ENCODE measurements at regions not wholly inside any gene's neighbourhood (a gene's known extent, or its start where the extent isn't known, plus 50 kb on each side); places are given as distances from the start of the nearest gene placed in this dataset.

DNA sequence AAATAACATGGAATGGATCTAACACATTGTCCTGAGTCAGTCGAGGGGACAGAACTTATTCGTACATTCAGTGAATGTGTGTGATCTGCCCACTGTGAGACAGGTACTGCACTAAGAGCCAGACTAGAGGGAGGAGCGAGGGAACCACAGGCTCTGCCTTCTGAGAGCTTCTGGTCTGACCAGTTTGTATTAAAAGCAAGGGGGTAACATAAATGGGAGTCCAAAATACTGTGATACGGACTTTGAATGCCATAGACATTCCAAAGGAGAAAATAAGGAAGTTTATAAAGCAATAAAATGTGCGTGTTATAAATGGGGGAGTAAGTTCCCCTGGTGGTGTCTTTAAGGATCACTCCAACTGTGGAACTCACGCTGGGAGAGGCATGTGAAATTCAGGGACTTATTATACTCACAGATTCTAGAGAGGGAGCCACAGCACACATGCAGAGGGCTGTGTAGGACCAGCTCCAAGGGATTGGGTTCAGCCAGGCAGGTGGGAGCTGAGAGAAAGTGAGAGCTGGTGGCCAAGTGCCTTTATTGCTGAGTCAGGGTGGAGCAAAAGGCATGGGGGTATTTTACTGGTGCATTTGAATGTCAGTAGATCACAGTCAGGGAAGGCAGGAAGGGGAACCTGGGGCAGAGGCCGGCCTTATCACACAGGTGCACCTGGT is 186.5 kb upstream of the WWC1 start:
- no peak overlapping the region for H3K9ac ChIP-seq (ENCODE audit: low read length)
- H3K27ac ChIP-seq (ENCODE audit: low read length) = no peak overlapping the region
- no peaks in the 10 kb centered on the region for H4K20me1 ChIP-seq (ENCODE audit: insufficient read depth)
- H3K4me3 ChIP-seq (ENCODE audit: low read length) = no peak overlapping the region
- H3K4me2 ChIP-seq (ENCODE audit: low read length) = no peak overlapping the region
- H3K9me3 ChIP-seq (ENCODE audit: low read length) = no peaks in the 10 kb centered on the region
- H3F3A ChIP-seq (ENCODE audit: insufficient read depth, low read length, poor library complexity, severe bottlenecking) = no peaks in the 10 kb centered on the region
- H3K27me3 ChIP-seq (ENCODE audit: insufficient read depth, low read depth, low read length) = no peaks in the 10 kb centered on the region
- H3K79me2 ChIP-seq (replicated peaks; ENCODE audit: insufficient read depth, low read length) = no peaks in the 10 kb centered on the region
- no peaks in the 10 kb centered on the region for H3K36me3 ChIP-seq (ENCODE audit: insufficient read depth, low read length)
- no peak overlapping the region for H2AFZ ChIP-seq (ENCODE audit: low read depth, low read length)
- no peaks in the 10 kb centered on the region for H3K9me2 ChIP-seq (ENCODE audit: insufficient read depth, low read length)
- TF ChIP-seq, protein P1, sequence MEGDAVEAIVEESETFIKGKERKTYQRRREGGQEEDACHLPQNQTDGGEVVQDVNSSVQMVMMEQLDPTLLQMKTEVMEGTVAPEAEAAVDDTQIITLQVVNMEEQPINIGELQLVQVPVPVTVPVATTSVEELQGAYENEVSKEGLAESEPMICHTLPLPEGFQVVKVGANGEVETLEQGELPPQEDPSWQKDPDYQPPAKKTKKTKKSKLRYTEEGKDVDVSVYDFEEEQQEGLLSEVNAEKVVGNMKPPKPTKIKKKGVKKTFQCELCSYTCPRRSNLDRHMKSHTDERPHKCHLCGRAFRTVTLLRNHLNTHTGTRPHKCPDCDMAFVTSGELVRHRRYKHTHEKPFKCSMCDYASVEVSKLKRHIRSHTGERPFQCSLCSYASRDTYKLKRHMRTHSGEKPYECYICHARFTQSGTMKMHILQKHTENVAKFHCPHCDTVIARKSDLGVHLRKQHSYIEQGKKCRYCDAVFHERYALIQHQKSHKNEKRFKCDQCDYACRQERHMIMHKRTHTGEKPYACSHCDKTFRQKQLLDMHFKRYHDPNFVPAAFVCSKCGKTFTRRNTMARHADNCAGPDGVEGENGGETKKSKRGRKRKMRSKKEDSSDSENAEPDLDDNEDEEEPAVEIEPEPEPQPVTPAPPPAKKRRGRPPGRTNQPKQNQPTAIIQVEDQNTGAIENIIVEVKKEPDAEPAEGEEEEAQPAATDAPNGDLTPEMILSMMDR (IDR thresholded peaks at IDR 0.05; ENCODE audit: poor library complexity, severe bottlenecking) = peak; percentile 23
- no peak for TF ChIP-seq SMC3 (conservative IDR thresholded peaks at IDR 0.05; ENCODE audit: poor library complexity)

DNA sequence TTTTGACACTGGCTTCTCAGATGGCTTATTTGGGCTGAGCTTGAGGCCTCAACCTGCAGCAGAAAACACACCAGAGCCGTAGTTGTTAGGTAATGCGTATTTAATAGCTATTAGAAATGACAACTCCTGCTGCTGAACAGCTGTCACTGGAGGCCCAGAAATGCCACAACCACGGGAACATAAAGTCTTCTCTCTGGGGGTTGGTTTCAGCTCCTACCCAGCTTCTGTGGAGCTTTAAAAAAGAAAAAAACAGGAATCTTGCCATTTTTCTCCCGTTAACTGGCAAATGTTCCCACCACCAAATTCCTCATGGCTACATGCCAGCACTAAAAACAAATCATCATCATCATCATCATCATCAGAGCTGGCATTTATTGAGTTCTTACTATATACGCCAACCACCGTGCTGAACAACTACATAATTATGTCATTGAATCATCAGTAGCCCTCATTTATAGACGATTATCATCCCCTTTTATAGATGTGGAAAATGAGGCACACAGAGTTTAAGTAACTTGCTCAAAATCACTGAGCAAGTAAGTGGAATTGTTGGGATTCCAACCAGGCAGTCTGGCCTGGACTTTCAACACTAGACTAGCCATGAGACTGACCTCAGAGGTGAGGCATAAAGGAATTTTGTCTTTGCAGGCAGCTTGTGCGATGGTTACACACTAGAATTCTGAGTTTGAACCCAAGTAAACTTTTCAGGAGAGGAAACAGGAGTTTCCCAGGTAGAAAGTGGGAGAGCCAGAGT is 185.3 kb upstream of the WWC1 start:
- Histone ChIP-seq H3K27ac (ENCODE audit: low read length) (no peak overlapping the region), H3K9me2 (ENCODE audit: insufficient read depth, low read length) (no peaks in the 10 kb centered on the region), H3K9me3 (ENCODE audit: low read length) (no peaks in the 10 kb centered on the region), H3K36me3 (ENCODE audit: insufficient read depth, low read length) (no peaks in the 10 kb centered on the region), H3F3A (ENCODE audit: insufficient read depth, low read length, poor library complexity, severe bottlenecking) (no peaks in the 10 kb centered on the region), H3K9ac (ENCODE audit: low read length) (no peak overlapping the region), H3K79me2 (replicated peaks; ENCODE audit: insufficient read depth, low read length) (no peaks in the 10 kb centered on the region), H3K4me3 (ENCODE audit: low read length) (peak overlapping the region; percentile 19), H3K4me2 (ENCODE audit: low read length) (peak overlapping the region; percentile 65), H3K27me3 (ENCODE audit: insufficient read depth, low read depth, low read length) (no peaks in the 10 kb centered on the region), H2AFZ (ENCODE audit: low read depth, low read length) (no peak overlapping the region), H4K20me1 (ENCODE audit: insufficient read depth) (no peaks in the 10 kb centered on the region)
- TF ChIP-seq EP300 (conservative IDR thresholded peaks at IDR 0.05; ENCODE audit: poor library complexity, severe bottlenecking) (peak; percentile 75), POLR2AphosphoS5 (IDR thresholded peaks at IDR 0.05) (peak; percentile 87), RAD21 (conservative IDR thresholded peaks at IDR 0.05) (no peak)

DNA sequence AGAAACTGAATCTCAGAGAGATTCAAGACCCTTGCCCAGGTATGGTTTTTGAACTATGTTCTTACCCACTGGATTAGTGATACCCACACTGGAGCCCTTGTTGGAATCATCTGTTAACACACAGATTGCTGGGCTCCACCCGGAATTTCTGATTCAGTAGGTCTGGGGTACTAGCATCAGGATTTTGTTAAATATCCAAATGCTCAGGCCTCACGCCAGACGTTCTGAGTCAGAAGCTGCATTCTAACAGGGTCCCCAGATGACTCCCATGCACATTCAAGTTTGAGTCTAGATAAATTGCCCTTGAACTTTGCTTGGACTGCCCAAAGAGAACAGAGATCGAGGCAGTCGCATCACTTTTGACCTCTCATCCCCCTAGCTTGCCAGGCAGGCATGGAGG is 182.0 kb upstream of the WWC1 start:
- no peak overlapping the region for H3K9ac ChIP-seq (ENCODE audit: low read length)
- H3K9me2 ChIP-seq (ENCODE audit: insufficient read depth, low read length) = no peaks in the 10 kb centered on the region
- H3K79me2 ChIP-seq (replicated peaks; ENCODE audit: insufficient read depth, low read length) = no peaks in the 10 kb centered on the region
- H2AFZ ChIP-seq (ENCODE audit: low read depth, low read length) = no peak overlapping the region
- H3K27me3 ChIP-seq (ENCODE audit: insufficient read depth, low read depth, low read length) = no peaks in the 10 kb centered on the region
- H3K4me2 ChIP-seq (ENCODE audit: low read length) = no peak overlapping the region
- TF ChIP-seq, protein P1 (IDR thresholded peaks at IDR 0.05; ENCODE audit: poor library complexity, severe bottlenecking) = no peak
- TF ChIP-seq MXI1 (conservative IDR thresholded peaks at IDR 0.05; ENCODE audit: poor library complexity, severe bottlenecking) = no peak
- no peak for TF ChIP-seq EP300 (conservative IDR thresholded peaks at IDR 0.05; ENCODE audit: poor library complexity, severe bottlenecking)
- TF ChIP-seq, protein P2, sequence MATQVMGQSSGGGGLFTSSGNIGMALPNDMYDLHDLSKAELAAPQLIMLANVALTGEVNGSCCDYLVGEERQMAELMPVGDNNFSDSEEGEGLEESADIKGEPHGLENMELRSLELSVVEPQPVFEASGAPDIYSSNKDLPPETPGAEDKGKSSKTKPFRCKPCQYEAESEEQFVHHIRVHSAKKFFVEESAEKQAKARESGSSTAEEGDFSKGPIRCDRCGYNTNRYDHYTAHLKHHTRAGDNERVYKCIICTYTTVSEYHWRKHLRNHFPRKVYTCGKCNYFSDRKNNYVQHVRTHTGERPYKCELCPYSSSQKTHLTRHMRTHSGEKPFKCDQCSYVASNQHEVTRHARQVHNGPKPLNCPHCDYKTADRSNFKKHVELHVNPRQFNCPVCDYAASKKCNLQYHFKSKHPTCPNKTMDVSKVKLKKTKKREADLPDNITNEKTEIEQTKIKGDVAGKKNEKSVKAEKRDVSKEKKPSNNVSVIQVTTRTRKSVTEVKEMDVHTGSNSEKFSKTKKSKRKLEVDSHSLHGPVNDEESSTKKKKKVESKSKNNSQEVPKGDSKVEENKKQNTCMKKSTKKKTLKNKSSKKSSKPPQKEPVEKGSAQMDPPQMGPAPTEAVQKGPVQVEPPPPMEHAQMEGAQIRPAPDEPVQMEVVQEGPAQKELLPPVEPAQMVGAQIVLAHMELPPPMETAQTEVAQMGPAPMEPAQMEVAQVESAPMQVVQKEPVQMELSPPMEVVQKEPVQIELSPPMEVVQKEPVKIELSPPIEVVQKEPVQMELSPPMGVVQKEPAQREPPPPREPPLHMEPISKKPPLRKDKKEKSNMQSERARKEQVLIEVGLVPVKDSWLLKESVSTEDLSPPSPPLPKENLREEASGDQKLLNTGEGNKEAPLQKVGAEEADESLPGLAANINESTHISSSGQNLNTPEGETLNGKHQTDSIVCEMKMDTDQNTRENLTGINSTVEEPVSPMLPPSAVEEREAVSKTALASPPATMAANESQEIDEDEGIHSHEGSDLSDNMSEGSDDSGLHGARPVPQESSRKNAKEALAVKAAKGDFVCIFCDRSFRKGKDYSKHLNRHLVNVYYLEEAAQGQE (IDR thresholded peaks at IDR 0.05; ENCODE audit: borderline replicate concordance) = no peak
- TF ChIP-seq EZH2 (IDR thresholded peaks at IDR 0.05; ENCODE audit: borderline replicate concordance, insufficient read depth, low read length, poor library complexity, severe bottlenecking) = no peak
- TF ChIP-seq RAD21 (conservative IDR thresholded peaks at IDR 0.05) = no peak
- TF ChIP-seq POLR2AphosphoS5 (IDR thresholded peaks at IDR 0.05) = no peak
- no peak for TF ChIP-seq TAF1 (IDR thresholded peaks at IDR 0.05; ENCODE audit: low read depth)
- no peak for TF ChIP-seq SMC3 (conservative IDR thresholded peaks at IDR 0.05; ENCODE audit: poor library complexity)
- no peak overlapping the region for H3K27ac ChIP-seq (ENCODE audit: low read length)
- no peaks in the 10 kb centered on the region for H3K9me3 ChIP-seq (ENCODE audit: low read length)
- H4K20me1 ChIP-seq (ENCODE audit: insufficient read depth) = no peaks in the 10 kb centered on the region
- no peaks in the 10 kb centered on the region for H3F3A ChIP-seq (ENCODE audit: insufficient read depth, low read length, poor library complexity, severe bottlenecking)
- H3K4me3 ChIP-seq (ENCODE audit: low read length) = no peak overlapping the region
- no peaks in the 10 kb centered on the region for H3K36me3 ChIP-seq (ENCODE audit: insufficient read depth, low read length)
